ENCODE measurements at regions not wholly inside any gene's neighbourhood (a gene's known extent, or its start where the extent isn't known, plus 50 kb on each side); places are given as distances from the start of the nearest gene placed in this dataset.
A peak's percentile ranks its signal among the peaks of the same experiment; 100 is the strongest.

- Histone ChIP-seq H3K9me3 (ENCODE audit: low read depth) (no peaks in the 10 kb centered on the region), H3K4me3 (no peak overlapping the region), H2AFZ (no peak overlapping the region), H4K20me1 (ENCODE audit: insufficient read depth, poor library complexity, severe bottlenecking) (no peaks in the 10 kb centered on the region), H3K27ac (no peak overlapping the region), H3K27me3 (peaks cover 3% of the 10 kb centered on the region), H3K4me2 (no peak overlapping the region), H3K9me2 (replicated peaks; ENCODE audit: insufficient read depth) (no peaks in the 10 kb centered on the region), H3K36me3 (replicated peaks; ENCODE audit: insufficient read depth, low read depth) (no peaks in the 10 kb centered on the region), H3K4me1 (ENCODE audit: insufficient read depth) (no peaks in the 10 kb centered on the region), H3K79me2 (no peaks in the 10 kb centered on the region)
- no peak for DNase-seq (ENCODE audit: low spot score)
- TF ChIP-seq EZH2phosphoT487 (IDR thresholded peaks at IDR 0.05; ENCODE audit: low read depth, severe bottlenecking, unreplicated experiment) (no peak), EZH2 (IDR thresholded peaks at IDR 0.05; ENCODE audit: borderline replicate concordance) (no peak), CTCF (IDR thresholded peaks at IDR 0.05; ENCODE audit: poor library complexity) (no peak)
Measured at GRCh38 chr2:57546478-57546877, 500.1 kb upstream of the VRK2 start.

GRCh38 chr2:57549642-57550102 is 496.9 kb upstream of the VRK2 start:
- no peak overlapping the region for H2AFZ ChIP-seq
- WGBS (ENCODE audit: low lambda C conversion rate, missing lambda C conversion rate) = 56% methylated on average over 5 of the region's 5 CpGs
- H3K4me1 ChIP-seq (ENCODE audit: insufficient read depth) = no peaks in the 10 kb centered on the region
- peak; percentile 17 for DNase-seq (ENCODE audit: low spot score)
- no peaks in the 10 kb centered on the region for H3K9me2 ChIP-seq (replicated peaks; ENCODE audit: insufficient read depth)
- no peak overlapping the region for H3K27ac ChIP-seq
- H3K4me3 ChIP-seq = no peak overlapping the region
- H3K36me3 ChIP-seq (replicated peaks; ENCODE audit: insufficient read depth, low read depth) = no peaks in the 10 kb centered on the region
- H3K9me3 ChIP-seq (ENCODE audit: low read depth) = no peaks in the 10 kb centered on the region
- H3K27me3 ChIP-seq = peaks cover 3% of the 10 kb centered on the region
- H4K20me1 ChIP-seq (ENCODE audit: insufficient read depth, poor library complexity, severe bottlenecking) = no peaks in the 10 kb centered on the region
- H3K4me2 ChIP-seq = no peak overlapping the region
- peak; percentile 35 for TF ChIP-seq CTCF (IDR thresholded peaks at IDR 0.05; ENCODE audit: poor library complexity)
- TF ChIP-seq EZH2 (IDR thresholded peaks at IDR 0.05; ENCODE audit: borderline replicate concordance) = no peak
- TF ChIP-seq EZH2phosphoT487 (IDR thresholded peaks at IDR 0.05; ENCODE audit: low read depth, severe bottlenecking, unreplicated experiment) = no peak
- H3K79me2 ChIP-seq = no peaks in the 10 kb centered on the region

GRCh38 chr2:57550912-57551311 is 495.7 kb upstream of the VRK2 start:
- no peaks in the 10 kb centered on the region for H3K4me1 ChIP-seq (ENCODE audit: insufficient read depth)
- WGBS (ENCODE audit: low lambda C conversion rate, missing lambda C conversion rate) = 35% methylated on average over 2 of the region's 2 CpGs
- TF ChIP-seq CTCF (IDR thresholded peaks at IDR 0.05; ENCODE audit: poor library complexity) = no peak
- TF ChIP-seq EZH2 (IDR thresholded peaks at IDR 0.05; ENCODE audit: borderline replicate concordance) = no peak
- no peak for TF ChIP-seq EZH2phosphoT487 (IDR thresholded peaks at IDR 0.05; ENCODE audit: low read depth, severe bottlenecking, unreplicated experiment)
- H3K9me3 ChIP-seq (ENCODE audit: low read depth) = no peaks in the 10 kb centered on the region
- no peaks in the 10 kb centered on the region for H3K36me3 ChIP-seq (replicated peaks; ENCODE audit: insufficient read depth, low read depth)
- H3K27ac ChIP-seq = no peak overlapping the region
- H2AFZ ChIP-seq = no peak overlapping the region
- no peaks in the 10 kb centered on the region for H4K20me1 ChIP-seq (ENCODE audit: insufficient read depth, poor library complexity, severe bottlenecking)
- no peaks in the 10 kb centered on the region for H3K9me2 ChIP-seq (replicated peaks; ENCODE audit: insufficient read depth)
- no peaks in the 10 kb centered on the region for H3K27me3 ChIP-seq
- DNase-seq (ENCODE audit: low spot score) = no peak
- H3K4me2 ChIP-seq = no peak overlapping the region
- H3K79me2 ChIP-seq = no peaks in the 10 kb centered on the region
- no peak overlapping the region for H3K4me3 ChIP-seq

GRCh38 chr2:57552885-57553284 is 493.7 kb upstream of the VRK2 start:
- DNase-seq (ENCODE audit: low spot score) = no peak
- no peaks in the 10 kb centered on the region for H3K79me2 ChIP-seq
- H4K20me1 ChIP-seq (ENCODE audit: insufficient read depth, poor library complexity, severe bottlenecking) = no peaks in the 10 kb centered on the region
- no peak for TF ChIP-seq CTCF (IDR thresholded peaks at IDR 0.05; ENCODE audit: poor library complexity)
- TF ChIP-seq EZH2 (IDR thresholded peaks at IDR 0.05; ENCODE audit: borderline replicate concordance) = no peak
- no peaks in the 10 kb centered on the region for H3K9me3 ChIP-seq (ENCODE audit: low read depth)
- H3K4me1 ChIP-seq (ENCODE audit: insufficient read depth) = no peaks in the 10 kb centered on the region
- H3K4me2 ChIP-seq = no peak overlapping the region
- no peak overlapping the region for H2AFZ ChIP-seq
- H3K27me3 ChIP-seq = no peaks in the 10 kb centered on the region
- no peaks in the 10 kb centered on the region for H3K9me2 ChIP-seq (replicated peaks; ENCODE audit: insufficient read depth)
- no peak overlapping the region for H3K27ac ChIP-seq
- no peaks in the 10 kb centered on the region for H3K36me3 ChIP-seq (replicated peaks; ENCODE audit: insufficient read depth, low read depth)
- WGBS (ENCODE audit: low lambda C conversion rate, missing lambda C conversion rate) = 95% methylated on average over 3 of the region's 3 CpGs
- no peak overlapping the region for H3K4me3 ChIP-seq

Data from hepatocyte (in vitro differentiated cells).